ENCODE measurements at regions not wholly inside any gene's neighbourhood (a gene's known extent, or its start where the extent isn't known, plus 50 kb on each side); places are given as distances from the start of the nearest gene placed in this dataset.

- 50% methylated on average over 4 of the region's 4 CpGs for WGBS (ENCODE audit: low lambda C conversion rate)
- intact Hi-C loops (cut with micrococcal nuclease; ENCODE audit: unreplicated experiment) (no loop called here), in situ Hi-C loops (cut with HindIII; ENCODE audit: extremely low pct_ligation_motif_present, low pct_unique_long_range_greater_than_20kb) (no loop called here)
- no peaks in the 10 kb centered on the region for H3K9me3 ChIP-seq (ENCODE audit: low read length)
- no peaks in the 10 kb centered on the region for H3K27me3 ChIP-seq (ENCODE audit: control insufficient read depth in 1 of 2, insufficient read depth in 2 of 2, low read length in 2 of 2)
- H3K27ac ChIP-seq (ENCODE audit: extremely low read length, insufficient read depth, low read length): no peak overlapping the region
- H3K4me1 ChIP-seq (ENCODE audit: insufficient read depth, low read length): peaks cover 71% of the 10 kb centered on the region
- BruUV-seq (replicated peaks): no TSS peak
- ATAC-seq: no peak
- no peak for FAIRE-seq
- no peak overlapping the region for H3K4me2 ChIP-seq (ENCODE audit: low read depth, low read length)
- H3K79me2 ChIP-seq (ENCODE audit: insufficient read depth, low read length): no peaks in the 10 kb centered on the region
- no peak overlapping the region for H3K4me3 ChIP-seq (replicated peaks in 1 of 3; ENCODE audit: insufficient read depth in 1 of 3, low read depth in 2 of 3, low read length in 3 of 3)
- no peak overlapping the region for H3K9ac ChIP-seq (ENCODE audit: insufficient read depth, low read depth, low read length)
- H4K20me1 ChIP-seq (ENCODE audit: insufficient read depth, low read length): no peaks in the 10 kb centered on the region
- no peak for DNase-seq (ENCODE audit: low spot score)
- CTCF ChIA-PET (ENCODE audit: low intra/inter-chr PET ratio, low total read pairs): no interaction called here
- no peaks in the 10 kb centered on the region for H3K36me3 ChIP-seq (replicated peaks in 1 of 2; ENCODE audit: control insufficient read depth in 1 of 2, insufficient read depth in 2 of 2, low read length in 2 of 2)
- H2AFZ ChIP-seq (ENCODE audit: low read length): no peak overlapping the region
- POLR2A ChIA-PET: no interaction called here
- no peak for TF ChIP-seq ATM (IDR thresholded peaks at IDR 0.05; ENCODE audit: borderline replicate concordance)
- no peak for TF ChIP-seq FOXJ3 (CRISPR knock-in tag; IDR thresholded peaks at IDR 0.05; ENCODE audit: borderline replicate concordance)
- no peak for TF ChIP-seq ZNF598 (CRISPR knock-in tag; IDR thresholded peaks at IDR 0.05; ENCODE audit: borderline replicate concordance)
- TF ChIP-seq U2AF1 (optimal IDR thresholded peaks at IDR 0.05; ENCODE audit: low read depth, low read length): no peak
- TF ChIP-seq SRSF1 (optimal IDR thresholded peaks at IDR 0.05; ENCODE audit: low read depth, low read length): no peak
- TF ChIP-seq ZNF10 (CRISPR knock-in tag; IDR thresholded peaks at IDR 0.05; ENCODE audit: borderline replicate concordance, low read depth): no peak
- TF ChIP-seq TCF12 (IDR thresholded peaks at IDR 0.05): no peak
- TF ChIP-seq TCF12 (CRISPR knock-in tag; IDR thresholded peaks at IDR 0.05): no peak
- TF ChIP-seq NR3C1 (CRISPR knock-in tag; IDR thresholded peaks at IDR 0.05): no peak
- TF ChIP-seq STAG1 (CRISPR knock-in tag; IDR thresholded peaks at IDR 0.05): no peak
- no peak for TF ChIP-seq RXRB (CRISPR knock-in tag; IDR thresholded peaks at IDR 0.05; ENCODE audit: borderline replicate concordance)
- no peak for TF ChIP-seq BCLAF1 (IDR thresholded peaks at IDR 0.05)
- TF ChIP-seq PCBP1 (IDR thresholded peaks at IDR 0.05; ENCODE audit: borderline replicate concordance, low read depth, low read length): no peak
- no peak for TF ChIP-seq POGZ (CRISPR knock-in tag; IDR thresholded peaks at IDR 0.05)
- TF ChIP-seq HMG20B (CRISPR knock-in tag; conservative IDR thresholded peaks at IDR 0.05): no peak
- no peak for TF ChIP-seq ZSCAN12 (CRISPR knock-in tag; IDR thresholded peaks at IDR 0.05)
- no peak for TF ChIP-seq CENPBD1 (CRISPR knock-in tag; IDR thresholded peaks at IDR 0.05; ENCODE audit: borderline replicate concordance, low read depth)
- TF ChIP-seq ZNF274 (CRISPR knock-in tag; IDR thresholded peaks at IDR 0.05): no peak
- no peak for TF ChIP-seq RAD51 (IDR thresholded peaks at IDR 0.05; ENCODE audit: borderline replicate concordance)
- no peak for TF ChIP-seq ZNF33B (CRISPR knock-in tag; IDR thresholded peaks at IDR 0.05)
- no peak for TF ChIP-seq RARG (CRISPR knock-in tag; IDR thresholded peaks at IDR 0.05; ENCODE audit: low read depth)
Measured at GRCh38 chr14:94676495-94677185, 64.4 kb downstream of the SERPINA3 start.

All from HepG2 (cell line).